DMS79 (cell line): ENCODE measurements at regions not wholly inside any gene's neighbourhood (a gene's known extent, or its start where the extent isn't known, plus 50 kb on each side); places are given as distances from the start of the nearest gene placed in this dataset.
A peak's percentile ranks its signal among the peaks of the same experiment; 100 is the strongest.
"Not testable (repeated sequence)": the region's sequence is repeated elsewhere in the genome, so short reads cannot be mapped to it uniquely, and the experiment has no call there.

Experiments
- DNase-seq: peaks from one replicate; lab custom pipeline; 2025; lab: John Stamatoyannopoulos, UW

DNA sequence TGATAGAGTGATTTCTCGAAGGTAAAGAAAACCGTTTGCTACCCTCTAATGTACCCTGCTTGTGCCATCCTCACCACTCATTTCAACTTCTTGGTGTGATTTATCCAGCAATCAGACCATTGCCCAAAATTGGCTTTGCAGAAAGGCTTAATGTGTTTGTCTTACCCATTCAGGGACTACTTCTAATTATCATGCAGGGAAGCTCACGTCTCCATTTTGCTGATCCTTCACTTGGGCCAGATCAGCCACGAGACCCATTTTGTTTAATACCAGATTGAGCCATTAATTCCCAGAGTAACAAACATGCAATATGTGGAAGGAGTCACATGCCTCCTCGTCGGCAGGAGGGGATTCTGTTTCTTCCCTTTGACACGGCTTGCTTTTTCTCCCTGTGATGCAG lies 51.1 kb upstream of the CRY1 start:
- DNase-seq, result no peak

DNA sequence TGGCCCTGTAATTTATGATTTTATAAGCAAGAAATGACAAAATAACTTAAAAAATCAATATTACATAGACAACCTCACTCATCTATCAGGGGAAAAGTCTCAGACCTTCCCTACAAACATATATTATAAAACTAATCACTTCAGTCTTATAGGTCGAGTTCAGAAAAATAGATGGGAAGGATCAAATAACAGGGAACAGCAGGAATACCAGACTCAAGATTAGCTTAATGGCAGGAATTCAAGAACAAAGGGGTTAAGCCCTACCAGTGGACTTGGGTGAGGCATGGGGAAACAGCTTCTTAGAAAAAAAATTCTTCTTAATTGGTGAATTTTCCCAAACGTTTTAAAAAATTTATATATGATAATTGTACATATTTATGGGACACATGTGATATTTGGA lies 51.6 kb upstream of the CRY1 start:
- no peak for DNase-seq

DNA sequence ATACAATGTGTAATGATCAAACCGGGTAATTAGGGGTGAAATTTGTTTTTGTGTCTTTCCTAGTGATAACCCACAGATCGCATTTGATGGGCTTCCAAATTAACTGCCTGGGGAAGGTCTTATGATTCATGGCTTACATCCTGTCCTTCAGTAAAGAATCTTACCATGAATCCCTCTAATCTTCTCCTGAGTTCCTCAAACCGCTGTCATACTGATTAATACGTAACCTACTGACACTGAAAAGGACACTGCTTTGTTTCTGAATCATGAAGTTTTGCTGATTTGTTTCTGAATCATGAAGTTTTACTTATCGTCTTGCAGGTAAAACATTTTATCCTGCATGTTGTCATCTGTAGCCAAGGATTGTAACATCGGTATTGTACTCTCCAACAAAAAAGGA lies 52.0 kb upstream of the CRY1 start:
- DNase-seq, result no peak

DNA sequence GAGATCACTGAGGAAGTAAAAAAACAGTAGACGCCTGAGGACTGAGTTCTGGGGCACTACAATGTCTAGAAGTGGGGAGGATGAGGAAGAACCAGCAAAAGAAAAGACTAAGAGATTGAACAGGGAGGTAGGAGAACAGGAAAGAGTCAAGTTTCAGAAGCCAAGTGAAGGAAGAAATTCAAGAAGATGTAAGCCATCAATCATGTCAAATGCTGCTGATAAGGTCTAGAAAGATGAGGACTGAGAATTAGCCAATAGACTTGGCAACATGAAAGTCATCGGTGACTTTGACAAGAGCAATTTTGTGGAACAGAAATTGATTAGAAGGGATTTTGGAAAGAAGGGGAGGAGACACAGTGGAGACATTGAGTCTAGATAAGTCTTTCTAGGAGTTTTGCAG lies 54.8 kb upstream of the CRY1 start:
- no peak for DNase-seq

DNA sequence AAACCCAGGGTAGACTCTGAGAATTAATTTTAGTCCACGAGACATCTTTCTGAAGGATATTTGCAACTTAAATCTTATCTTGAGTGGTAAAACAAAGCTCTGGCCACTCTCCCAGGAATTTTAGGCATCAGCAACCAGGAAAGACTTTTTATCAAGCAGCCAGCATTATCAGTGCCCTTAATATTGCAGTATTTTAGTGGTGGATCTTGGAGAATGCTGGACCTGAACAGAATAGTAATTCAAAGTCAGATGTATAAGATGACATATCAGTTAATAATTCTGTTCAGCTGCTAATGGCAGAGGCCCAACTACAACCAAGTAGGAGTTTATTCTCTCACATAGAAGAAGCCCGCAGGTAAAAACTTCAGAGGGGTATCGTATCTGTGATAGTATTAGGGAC lies 59.0 kb upstream of the CRY1 start:
- DNase-seq, result no peak

DNA sequence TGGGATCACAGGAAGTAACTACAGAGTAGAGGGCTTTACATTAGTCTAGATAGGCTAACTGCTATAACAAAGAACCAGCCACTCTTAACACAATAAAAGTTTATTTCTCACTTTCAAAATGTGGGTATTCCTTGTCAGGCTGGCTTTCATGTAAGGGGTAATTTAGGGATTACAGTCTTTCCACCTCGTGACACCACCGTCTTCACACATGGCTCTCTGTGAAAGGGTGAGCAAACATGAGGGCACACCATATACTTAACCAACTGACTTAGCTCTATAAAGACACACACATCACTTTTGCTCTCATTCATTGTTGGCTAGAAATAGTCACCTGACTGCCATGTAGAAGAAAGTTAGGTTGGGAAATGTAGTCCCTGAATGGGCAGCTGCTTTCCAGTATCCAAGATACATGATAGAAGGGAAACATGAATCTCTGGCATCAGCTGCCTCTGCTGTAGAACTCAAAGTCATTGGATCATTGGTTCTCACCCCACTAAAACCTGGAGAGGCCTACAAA lies 66.1 kb upstream of the CRY1 start:
- DNase-seq, result no peak

DNA sequence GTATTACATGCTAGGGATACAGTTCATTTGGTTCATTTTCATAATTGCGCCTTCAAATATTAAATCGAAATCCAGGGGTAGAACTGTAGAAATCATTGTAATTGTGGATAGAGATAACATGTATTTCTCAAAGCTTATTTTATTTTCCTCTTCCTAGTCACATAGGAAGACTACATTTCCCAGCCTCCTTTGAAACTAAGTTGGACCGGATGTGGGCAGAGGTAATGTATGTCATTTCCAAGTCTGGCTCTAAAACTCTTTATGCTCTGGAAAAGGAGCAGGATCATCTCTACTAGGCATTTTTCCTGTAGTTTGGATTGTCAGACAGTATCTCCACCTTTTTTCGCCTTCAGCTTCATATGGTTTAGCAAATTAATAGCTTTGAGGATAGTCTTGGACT lies 70.1 kb upstream of the CRY1 start:
- no peak for DNase-seq

DNA sequence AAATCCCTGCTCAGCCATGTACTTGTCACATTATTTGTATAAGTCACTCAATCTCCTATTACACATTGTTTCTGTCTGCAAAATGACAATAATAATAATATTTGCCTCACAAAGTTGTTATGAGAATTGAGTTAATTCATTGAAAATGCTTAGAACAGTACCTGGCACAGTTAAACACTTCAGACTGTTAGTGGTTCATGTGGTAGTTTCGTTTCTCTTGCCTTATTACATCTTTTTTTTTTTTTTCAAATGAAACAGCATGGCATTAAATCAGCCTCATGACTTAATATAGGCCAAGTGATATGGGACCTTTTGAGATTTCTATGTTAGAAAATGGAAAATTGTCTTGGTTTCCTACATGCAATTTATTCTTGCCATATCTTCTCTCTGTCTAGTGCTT lies 71.0 kb upstream of the CRY1 start:
- no peak for DNase-seq

DNA sequence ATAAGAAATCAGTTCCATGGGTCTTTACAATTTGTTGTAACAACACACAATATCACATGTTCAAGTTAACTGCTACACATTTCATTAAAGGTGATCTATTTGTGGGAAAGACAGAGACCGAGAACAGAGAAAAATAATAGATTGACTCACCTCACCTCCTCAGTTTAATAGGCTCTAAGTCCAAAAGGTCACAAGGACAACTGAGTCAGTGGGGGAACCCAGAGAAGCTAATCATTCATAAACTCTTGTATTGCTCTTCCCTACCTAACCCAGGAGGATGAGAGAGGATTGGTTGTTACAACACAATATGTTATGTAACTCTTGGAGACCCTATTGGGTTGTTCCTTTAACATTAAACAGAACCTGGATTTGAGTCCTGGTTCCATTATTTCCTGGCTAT lies 72.2 kb upstream of the CRY1 start:
- DNase-seq, result no peak

DNA sequence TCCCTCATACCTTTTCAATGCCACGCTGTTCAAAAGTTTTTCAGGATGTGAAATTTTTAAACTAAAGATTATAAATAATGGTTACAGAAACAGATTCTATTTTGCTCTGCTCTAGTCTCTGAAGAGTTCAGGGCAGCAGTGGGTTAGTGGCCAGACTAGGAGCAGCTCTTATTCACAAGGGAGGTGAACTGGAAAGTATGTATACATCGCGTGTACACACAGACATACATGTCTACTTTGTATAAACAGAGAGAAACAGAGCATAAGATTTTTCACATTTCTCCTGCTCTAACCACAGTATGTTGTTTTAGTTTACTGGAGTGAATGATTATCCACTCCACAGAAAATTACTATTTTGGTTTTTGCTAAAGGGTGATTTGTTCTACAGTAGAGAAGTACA lies 74.4 kb upstream of the CRY1 start:
- DNase-seq, result no peak

DNA sequence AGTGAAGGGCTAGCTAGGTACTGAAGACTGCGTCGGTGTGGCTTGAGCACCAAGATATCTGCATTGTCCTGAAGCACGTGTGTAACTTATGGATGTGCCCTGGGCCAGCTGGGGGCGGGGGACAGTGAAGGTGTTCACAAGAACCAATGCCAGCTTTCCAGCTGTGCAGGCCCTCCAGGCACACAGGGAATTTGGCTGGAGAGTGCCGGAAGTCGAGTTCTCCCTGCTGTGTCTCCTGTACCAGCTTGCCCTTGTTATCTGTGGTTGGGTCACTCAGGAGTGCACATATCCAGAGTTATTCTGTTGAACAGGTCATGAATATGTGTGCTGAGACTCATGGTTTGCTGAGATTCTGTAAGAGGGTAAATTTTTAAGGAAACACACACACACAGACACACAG lies 75.9 kb upstream of the CRY1 start:
- DNase-seq, result peak; percentile 44

DNA sequence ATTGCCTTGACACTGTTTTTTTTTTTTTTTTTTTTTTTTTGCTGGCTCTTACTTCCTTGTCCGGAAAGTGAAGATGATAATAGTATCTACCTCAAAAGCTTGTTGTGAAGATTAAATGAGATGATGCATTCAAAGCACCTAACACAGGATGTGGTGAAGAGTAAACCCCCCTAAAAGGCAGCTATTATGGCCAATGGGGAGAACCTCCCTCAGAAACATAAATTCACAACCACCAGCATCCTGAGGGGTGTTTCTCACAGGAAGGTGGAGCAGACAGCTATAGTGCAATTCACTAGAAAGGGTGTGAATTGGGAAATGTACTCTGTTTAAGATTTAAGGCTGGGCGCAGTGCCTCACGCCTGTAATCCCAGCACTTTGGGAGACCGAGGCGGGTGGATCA lies 85.4 kb upstream of the CRY1 start:
- DNase-seq, result no peak

DNA sequence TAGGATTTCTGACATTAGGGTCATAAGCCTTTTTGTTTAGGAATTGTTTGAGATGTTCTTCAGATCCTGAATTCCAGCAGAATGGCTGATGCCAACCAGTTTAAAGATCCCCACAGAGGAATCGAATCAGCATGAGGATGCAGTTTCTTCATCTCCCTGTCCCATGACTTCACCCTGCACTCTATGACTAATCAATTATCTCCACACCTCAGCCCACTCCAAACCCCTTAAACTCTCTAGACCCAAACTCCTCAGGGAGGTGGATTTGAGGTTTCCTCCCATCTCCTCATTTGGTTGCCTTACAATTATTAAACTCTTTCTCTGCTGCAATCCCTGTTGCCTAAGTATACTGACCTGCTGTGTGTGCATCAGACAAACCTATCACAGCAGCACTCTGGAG lies 86.5 kb upstream of the CRY1 start:
- DNase-seq, result no peak

DNA sequence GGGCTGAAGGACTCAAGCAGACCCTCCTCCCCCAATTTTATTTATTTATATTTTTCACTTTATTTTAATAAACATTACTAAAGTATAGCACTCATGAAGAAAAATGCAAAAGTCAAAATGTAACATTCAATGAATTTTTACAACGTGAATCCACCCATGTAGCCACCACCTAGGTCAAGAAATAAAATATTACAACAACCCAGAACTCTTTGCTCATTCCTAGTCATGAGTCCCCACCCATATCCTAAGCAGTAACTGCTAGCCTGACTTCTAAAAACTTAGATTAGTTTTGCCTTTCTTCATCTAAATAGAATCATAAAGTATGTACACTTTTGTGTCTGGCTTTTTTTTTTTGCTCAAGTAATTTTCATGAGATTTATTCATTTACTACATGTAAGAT lies 86.9 kb upstream of the CRY1 start:
- DNase-seq, result no peak

DNA sequence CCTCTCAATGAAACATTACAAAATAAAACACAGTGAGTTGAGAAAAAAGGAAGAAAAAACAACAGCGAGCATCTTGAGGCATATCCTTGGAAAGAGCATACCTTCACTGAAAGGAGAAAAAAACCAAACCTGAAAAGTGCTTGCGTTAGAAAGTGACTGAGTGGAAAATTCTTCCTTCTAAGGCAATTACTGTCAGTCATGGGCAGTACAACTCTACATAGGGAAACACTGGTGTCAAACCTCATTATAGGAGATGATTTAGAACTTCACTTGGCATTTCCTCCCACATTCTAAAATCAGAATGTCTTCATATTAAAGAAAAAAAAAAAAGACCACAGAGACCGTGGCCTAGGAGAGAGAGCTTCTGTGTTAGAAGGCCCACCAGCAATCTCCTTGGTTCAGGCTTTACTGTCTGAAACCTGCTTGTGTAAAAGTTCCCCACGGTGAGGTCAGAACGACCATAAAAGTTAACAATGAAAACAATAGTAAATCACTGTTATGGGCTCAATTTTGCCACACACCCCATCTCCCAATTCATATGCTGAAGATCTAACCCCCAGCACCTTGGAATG lies 91.1 kb upstream of the CRY1 start:
- DNase-seq, result no peak

DNA sequence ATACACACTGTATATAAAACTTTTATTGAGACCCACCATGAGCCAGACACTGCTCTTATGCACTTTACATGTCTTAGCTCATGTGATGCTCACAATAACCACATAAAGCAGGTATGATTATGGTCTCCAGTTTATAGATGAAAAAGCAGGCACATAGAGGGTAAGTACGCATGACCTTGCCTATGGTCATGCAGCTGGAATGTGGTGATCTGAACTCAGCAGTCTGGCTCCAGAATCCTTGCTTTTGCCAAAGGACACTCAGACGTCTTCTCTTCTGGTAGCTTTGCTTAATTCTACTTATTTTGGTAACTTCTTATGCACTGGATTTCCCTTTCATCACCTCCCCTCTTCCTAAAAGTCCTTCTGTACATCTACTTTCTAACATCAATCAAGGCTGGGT lies 103.3 kb upstream of the CRY1 start:
- no peak for DNase-seq

DNA sequence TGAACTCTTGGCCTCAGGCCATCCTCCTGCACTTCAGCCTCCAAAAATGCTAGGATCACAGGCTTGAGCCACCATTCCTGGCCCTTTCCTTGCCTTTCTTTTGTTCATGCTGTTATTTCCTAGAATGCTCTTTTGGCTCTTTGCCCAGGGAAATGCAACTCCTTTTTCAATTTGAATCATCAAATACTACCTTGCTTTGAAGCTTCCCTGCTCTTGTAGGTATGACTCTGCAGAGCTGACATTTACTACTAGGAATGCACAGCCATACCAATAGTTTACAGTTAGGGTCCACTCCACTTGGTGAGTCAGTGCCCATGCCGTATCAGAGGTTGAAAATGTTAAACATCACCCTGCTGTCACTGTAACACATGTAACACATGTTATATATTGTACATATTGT lies 107.0 kb upstream of the CRY1 start:
- peak; percentile 15 for DNase-seq

DNA sequence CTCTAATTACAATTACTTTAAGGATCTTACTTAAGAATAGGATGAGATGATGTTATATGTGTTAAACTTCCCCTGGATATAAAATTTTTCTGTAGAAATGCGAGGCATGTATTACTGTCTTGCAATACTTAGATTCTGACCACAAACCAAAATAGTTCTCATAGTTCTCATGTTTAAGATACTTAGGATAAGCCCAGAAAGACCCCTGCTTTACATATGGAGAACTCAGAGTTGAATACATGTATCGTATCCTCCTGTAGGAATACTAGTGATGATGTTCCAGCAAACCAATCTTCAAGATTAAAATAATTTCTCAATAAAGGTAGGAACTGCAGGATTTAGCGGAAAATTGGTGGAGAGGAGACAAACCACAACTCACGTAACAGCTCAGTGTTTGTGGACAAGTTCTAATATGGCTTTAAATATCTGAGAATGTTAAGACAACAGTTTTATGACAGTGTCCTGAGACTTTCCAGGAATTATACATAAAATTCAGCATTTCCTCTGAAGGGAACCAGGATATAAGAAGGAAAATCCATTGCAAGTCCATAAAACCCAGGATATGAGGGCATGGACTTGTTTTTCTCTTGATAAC lies 114.7 kb upstream of the CRY1 start:
- no peak for DNase-seq

DNA sequence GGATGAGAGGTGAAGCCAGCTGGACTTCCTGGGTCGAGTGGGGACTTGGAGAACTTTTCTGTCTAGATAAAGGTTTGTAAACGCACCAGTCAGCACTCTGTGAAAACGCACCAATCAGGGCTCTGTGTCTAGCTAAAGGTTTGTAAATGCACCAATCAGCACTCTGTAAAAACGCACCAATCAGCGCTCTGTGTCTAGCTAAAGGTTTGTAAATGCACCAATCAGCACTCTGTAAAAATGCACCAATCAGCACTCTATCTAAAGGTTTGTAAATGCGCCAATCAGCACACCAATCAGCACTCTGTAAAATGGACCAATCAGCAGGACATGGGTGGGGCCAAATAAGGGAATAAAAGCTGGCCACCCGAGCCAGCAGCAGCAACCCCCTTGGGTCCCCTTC lies 116.4 kb upstream of the CRY1 start:
- not testable (repeated sequence) for DNase-seq

DNA sequence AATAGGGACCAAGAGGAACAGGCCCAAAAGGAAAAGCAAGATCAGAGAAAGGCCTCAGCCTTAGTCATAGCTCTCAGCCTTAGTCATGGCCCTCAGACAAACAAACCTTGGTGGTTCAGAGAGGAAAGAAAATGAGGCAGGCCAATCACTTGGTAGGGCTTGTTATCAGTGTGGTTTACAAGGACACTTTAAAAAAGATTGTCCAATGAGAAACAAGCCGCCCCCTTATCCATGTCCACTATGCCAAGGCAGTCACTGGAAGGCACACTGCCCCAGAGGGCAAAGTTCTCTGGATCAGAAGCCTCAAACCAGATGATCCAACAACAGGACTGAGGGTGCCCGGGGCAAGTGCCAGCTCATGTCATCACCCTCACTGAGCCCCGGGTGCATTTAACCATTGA lies 121.0 kb upstream of the CRY1 start:
- DNase-seq, result not testable (repeated sequence)

DNA sequence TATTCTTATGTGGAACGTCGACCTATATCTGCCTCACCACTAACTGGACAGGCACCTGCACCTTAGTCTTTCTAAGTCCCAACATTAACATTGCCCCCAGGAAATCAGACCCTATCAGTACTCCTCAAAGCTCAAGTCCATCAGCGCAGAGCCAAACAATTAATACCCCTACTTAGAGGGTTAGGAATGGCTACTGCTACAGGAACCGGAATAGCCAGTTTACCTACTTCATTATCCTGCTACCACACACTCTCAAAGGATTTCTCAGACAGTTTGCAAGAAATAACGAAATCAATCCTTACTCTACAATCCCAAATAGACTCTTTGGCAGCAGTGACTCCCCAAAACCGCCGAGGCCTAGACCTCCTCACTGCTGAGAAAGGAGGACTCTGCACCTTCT lies 123.1 kb upstream of the CRY1 start:
- not testable (repeated sequence) for DNase-seq

DNA sequence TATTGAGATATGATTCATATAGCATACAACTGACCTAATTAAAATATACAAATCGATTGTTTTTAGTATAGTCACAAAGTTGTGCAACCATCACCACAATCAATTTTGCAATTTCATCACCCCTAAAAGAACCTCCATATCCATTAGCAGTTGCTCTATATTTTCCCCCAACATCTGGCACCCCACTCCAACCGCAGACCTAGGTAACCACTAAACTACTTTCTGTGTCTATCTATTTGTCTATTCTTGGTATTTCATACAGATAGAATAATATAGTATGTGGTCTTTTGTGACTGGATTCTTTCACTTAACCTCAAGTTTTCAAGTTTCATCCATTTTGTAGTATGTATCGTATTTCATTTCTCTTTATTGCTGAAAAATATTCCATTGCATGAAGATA lies 126.0 kb upstream of the CRY1 start:
- no peak for DNase-seq

DNA sequence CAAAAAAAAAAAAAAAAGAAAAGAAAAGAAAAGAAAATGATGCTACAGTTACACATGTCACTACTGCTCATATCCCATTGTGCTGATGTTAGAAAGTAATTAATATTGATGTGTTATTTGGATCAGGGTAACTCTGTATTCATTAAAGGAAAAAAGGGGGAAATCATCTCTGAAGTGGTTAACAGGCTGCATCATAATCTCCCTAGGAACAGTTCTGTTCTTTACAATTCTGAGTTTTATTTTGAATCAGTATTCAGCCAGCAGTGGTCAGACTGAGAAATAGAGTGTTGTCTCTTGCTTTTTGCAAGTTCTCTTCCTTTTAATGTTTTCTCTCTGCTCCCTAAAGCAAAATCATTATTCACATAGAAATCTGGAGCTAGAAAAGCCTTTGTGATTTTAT lies 128.6 kb upstream of the CRY1 start:
- no peak for DNase-seq

DNA sequence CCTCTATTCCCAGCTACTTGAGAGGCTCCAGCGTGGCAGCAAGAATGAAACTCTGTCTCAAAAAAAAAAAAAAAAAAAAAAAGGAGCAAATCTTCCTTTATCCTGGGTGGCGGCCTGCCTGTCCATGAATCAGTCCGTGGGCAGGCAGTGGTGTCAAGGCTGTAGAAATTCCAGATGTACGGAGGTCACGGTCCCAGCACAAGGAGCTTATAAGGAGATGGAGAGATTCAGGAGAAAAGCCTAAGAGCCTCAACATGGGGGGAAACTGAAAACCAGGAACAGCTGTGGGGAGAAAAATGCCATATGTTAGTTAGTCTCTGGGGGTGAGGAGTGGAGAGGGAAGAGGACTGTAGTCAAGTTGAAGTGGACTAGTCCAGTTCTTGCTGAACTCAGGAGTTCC lies 130.5 kb upstream of the CRY1 start:
- no peak for DNase-seq
